ENCODE measurements at regions not wholly inside any gene's neighbourhood (a gene's known extent, or its start where the extent isn't known, plus 50 kb on each side); places are given as distances from the start of the nearest gene placed in this dataset.
"Not testable (repeated sequence)": the region's sequence is repeated elsewhere in the genome, so short reads cannot be mapped to it uniquely, and the experiment has no call there.

DNA sequence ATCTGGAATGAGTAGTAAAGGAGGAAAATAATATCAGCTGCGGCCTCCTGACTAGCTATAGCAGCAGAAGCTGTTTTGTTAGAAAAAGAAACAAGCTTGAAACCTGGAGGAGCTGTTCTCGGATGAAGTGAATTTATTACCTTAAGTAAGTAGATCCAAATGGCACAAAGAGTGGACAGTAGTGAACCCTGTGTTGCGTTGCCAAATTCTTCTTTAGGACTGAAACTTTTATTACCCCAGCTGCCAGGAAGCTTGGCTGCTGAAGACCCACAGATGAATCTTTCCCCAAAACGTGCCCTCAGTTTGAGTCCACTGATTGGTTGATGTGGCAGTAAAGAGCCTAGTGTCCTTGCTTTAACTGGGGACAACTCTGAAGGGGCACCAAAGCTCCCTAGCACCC, 366.8 kb upstream of the GBE1 start:
- no peaks in the 10 kb centered on the region for H3K4me1 Mint-ChIP-seq
- no peaks in the 10 kb centered on the region for H3K36me3 Mint-ChIP-seq
- H3K9me3 Mint-ChIP-seq: no peaks in the 10 kb centered on the region
- DNase-seq: no peak
- no peaks in the 10 kb centered on the region for H3K27me3 Mint-ChIP-seq
- H3K27ac Mint-ChIP-seq: no peak overlapping the region
- H3K4me3 Mint-ChIP-seq: no peak overlapping the region
- CTCF ChIA-PET: no interaction called here

DNA sequence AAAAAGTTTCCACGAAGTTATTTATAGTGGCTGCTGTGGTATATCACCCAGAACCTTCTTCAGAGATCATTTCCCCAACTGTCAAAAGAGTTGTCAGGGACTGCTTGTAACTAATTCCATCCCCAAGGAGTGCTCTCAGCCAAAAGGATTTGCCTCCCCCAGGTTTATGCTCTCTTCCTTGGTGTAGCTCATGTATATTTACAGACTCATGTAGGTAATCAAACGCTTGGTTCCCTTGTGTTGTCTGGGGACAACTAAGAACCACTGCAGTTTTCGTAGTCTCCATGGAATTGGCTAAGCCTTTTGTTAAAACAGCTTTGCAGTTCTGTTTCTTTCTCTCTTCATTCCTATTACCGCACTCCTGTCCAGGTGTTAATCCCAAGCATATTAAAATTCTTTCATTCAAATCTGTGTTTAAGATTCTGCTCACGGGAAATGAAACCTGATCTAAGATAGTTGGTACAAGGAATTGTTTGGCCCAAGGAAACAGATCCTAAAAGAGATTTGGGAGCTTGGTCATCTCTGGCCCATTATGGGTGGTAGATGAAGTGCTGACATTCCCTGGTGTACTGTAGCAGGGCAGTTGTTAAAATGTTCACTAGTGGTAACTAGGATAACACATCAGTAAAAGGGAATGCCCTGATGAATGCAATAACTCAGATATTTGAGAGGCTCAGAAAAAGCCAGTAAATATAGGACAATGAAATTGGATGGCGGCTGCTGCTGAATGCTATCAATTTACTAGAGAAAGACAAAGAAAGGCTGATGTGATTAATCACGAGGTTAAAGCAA, 361.3 kb upstream of the GBE1 start:
- no peak overlapping the region for H3K27ac Mint-ChIP-seq
- H3K4me3 Mint-ChIP-seq: no peak overlapping the region
- no peaks in the 10 kb centered on the region for H3K36me3 Mint-ChIP-seq
- DNase-seq: no peak
- CTCF ChIA-PET: no interaction called here
- H3K9me3 Mint-ChIP-seq: no peaks in the 10 kb centered on the region
- H3K4me1 Mint-ChIP-seq: no peaks in the 10 kb centered on the region
- no peaks in the 10 kb centered on the region for H3K27me3 Mint-ChIP-seq

DNA sequence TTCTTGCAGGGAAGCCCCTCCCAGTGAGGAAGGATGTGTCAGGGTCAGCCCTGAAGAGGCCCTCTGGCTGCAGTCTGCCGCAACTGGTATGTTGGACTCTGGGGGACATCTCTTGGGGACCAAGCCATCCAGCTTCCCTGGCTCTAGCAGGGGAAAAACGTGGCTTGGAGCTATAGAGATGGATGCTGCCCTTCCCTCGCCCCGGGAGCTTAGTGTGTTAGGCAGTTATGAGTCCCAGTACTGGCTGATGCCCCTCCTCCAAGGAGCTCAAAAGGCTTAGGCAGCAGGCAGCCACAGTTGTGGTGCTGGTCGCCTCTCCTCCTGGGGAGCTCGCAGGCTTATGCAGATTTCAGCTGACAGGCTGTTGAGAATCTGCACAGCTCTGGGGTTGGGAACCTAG, 353.1 kb upstream of the GBE1 start:
- no peaks in the 10 kb centered on the region for H3K4me1 Mint-ChIP-seq
- no peaks in the 10 kb centered on the region for H3K36me3 Mint-ChIP-seq
- CTCF ChIA-PET: no interaction called here
- H3K4me3 Mint-ChIP-seq: no peak overlapping the region
- peaks cover 4% of the 10 kb centered on the region for H3K9me3 Mint-ChIP-seq
- no peaks in the 10 kb centered on the region for H3K27me3 Mint-ChIP-seq
- DNase-seq: no peak
- H3K27ac Mint-ChIP-seq: no peak overlapping the region

DNA sequence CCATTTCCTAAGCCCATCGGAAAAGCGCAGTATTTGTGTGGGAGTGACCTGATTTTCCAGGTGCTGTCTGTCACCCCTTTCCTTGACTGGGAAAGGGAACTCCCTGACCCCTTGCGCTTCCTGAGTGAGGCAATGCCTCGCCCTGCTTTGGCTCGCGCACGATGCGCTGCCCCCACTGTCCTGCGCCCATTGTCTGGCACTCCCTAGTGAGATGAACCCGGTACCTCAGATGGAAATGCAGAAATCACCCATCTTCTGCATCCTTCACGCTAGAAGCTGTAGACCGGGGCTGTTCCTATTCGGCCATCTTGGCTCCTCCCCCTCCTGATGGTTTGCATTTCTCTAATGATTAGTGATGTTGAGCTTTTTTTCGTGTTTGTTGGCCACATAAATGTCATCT, 349.3 kb upstream of the GBE1 start:
- H3K4me1 Mint-ChIP-seq, H3K27me3 Mint-ChIP-seq, H3K4me3 Mint-ChIP-seq, CTCF ChIA-PET, DNase-seq, H3K27ac Mint-ChIP-seq, H3K36me3 Mint-ChIP-seq, H3K9me3 Mint-ChIP-seq: not testable (repeated sequence)

DNA sequence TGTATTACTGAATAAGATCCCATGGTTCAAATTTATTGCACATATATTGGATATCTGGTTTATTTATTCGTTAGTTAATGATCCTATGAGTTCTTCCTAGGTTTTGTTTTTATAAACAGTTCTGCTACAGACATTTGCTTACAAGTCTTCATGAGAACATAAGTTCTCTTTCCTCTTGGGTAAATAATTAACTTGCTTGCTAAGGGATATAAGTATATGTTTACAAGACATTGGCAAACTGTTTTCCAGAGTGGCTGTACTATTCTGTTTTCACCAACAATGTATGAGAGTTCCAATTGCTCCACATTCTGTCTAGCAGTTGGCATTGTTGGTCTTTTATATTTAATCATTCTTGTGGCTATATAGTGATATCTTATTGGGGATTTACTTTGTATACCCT, 341.8 kb upstream of the GBE1 start:
- Mint-ChIP-seq H3K27ac (no peak overlapping the region), H3K4me1 (no peaks in the 10 kb centered on the region), H3K27me3 (no peaks in the 10 kb centered on the region), H3K4me3 (no peak overlapping the region), H3K36me3 (no peaks in the 10 kb centered on the region), H3K9me3 (peaks cover 1% of the 10 kb centered on the region)
- DNase-seq: no peak
- CTCF ChIA-PET: no interaction called here

DNA sequence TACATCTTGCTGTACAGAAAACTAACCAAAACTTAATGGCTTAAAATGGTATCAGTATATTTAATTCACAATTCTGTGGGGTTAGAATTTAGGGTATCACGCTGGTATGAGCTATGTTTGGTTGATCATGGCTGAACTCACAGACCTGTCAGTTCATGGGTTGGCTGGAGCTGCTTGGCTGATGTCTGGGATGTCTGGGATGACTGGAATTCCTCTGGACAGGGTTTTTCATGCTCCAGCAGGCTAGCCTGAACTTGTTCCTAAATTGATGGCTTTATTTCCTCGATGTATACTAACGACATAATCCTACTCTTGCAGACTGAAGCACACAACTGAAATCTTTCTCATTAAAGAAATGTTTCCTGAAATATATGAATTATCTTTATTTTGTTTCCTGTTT, 338.9 kb upstream of the GBE1 start:
- no peak overlapping the region for H3K4me3 Mint-ChIP-seq
- H3K9me3 Mint-ChIP-seq: no peaks in the 10 kb centered on the region
- CTCF ChIA-PET: no interaction called here
- H3K4me1 Mint-ChIP-seq: no peaks in the 10 kb centered on the region
- H3K36me3 Mint-ChIP-seq: no peaks in the 10 kb centered on the region
- no peak overlapping the region for H3K27ac Mint-ChIP-seq
- no peaks in the 10 kb centered on the region for H3K27me3 Mint-ChIP-seq
- no peak for DNase-seq

DNA sequence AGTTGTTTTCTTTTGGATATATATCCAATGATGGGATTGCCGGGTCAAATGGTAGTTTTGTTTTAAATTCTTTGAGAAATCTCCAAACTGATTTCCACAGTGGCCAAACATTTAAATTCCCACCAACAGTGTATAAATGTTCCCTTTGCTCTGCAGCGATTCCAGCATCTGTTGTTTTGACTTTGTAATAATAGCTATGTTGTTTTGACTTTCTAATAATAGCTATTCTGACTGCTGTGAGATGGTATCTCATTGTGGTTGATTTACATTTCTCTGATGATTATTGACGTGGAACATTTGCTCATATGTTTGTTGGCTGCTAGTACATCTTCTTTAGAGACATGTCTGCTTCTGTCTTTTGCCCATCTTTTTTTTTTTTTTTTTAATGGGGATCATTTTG, 332.2 kb upstream of the GBE1 start:
- CTCF ChIA-PET: no interaction called here
- Mint-ChIP-seq H3K27me3 (no peaks in the 10 kb centered on the region), H3K36me3 (no peaks in the 10 kb centered on the region), H3K27ac (no peak overlapping the region), H3K4me3 (no peak overlapping the region), H3K9me3 (peaks cover 2% of the 10 kb centered on the region), H3K4me1 (no peaks in the 10 kb centered on the region)
- DNase-seq: no peak

DNA sequence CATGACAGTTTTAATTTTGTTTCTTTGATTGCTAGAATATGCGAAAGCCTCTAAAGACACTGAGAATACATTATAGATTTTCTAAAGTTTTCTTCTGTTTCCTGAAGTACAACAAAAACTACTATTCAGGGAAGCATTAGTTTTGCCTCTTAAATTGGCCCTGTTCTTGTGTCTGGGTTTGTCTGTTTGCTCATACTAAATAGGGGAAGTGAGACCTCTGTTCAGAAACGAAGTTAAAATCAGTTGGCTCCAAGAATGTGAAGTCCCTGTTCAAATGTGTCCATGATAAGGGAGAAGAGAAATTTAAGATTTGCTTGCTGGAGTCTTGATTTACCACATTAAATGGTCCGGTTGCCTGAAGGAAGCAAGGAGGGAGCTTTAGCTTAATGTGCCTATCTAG, 327.3 kb upstream of the GBE1 start:
- no peaks in the 10 kb centered on the region for H3K27me3 Mint-ChIP-seq
- no peak overlapping the region for H3K27ac Mint-ChIP-seq
- DNase-seq: no peak
- no peaks in the 10 kb centered on the region for H3K36me3 Mint-ChIP-seq
- no peak overlapping the region for H3K4me3 Mint-ChIP-seq
- no peaks in the 10 kb centered on the region for H3K4me1 Mint-ChIP-seq
- peaks cover 2% of the 10 kb centered on the region for H3K9me3 Mint-ChIP-seq
- CTCF ChIA-PET: no interaction called here

DNA sequence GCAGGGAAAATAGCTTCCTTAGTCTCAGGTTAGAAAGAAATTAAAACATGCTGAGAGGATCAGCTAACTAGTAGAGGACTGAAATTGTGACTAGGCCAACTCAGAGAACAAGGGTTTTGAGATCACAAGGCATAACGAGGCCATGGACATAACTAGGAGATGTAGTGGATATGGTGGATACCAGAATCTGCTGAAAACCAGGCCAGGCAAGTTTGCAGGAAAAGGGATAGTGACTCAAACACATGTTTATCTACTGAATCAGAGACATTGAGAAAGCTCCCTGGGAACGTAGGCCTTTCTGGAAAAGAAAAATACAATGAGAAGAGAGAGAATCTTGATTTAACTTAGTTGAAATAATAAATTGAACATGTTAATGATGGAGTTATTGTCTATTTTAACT, 326.5 kb upstream of the GBE1 start:
- Mint-ChIP-seq H3K4me1 (no peaks in the 10 kb centered on the region), H3K9me3 (no peaks in the 10 kb centered on the region), H3K27ac (no peak overlapping the region), H3K27me3 (no peaks in the 10 kb centered on the region), H3K36me3 (no peaks in the 10 kb centered on the region), H3K4me3 (no peak overlapping the region)
- DNase-seq: no peak
- CTCF ChIA-PET: no interaction called here

DNA sequence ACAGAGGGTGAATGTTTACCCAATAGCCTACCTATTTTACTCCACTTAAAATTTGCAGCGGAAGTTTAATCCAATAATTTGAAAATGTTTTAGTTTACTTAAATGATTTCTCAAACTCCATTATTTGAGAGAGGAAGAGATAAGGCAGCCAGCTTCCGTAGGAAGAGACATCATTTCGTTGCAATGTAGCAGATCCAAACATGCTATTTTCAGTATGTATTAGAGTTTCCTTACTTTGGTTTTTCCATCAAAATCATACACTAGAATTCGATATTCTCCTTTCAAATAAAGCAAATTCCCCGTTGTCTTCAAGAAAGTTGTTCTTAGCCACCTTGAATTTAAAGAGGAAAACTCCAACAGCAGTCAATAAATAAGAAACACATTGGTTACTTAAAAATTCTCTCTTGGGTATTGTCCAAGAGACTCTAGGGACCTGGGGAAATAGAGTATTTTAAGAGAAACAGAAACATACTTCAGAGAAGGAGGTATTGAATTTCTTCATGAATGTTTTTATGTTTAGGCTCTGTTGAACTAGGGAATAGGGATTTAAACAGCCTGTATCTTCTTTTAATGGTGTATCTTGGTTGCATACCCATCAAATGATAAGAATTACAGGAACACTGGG, 324.5 kb upstream of the GBE1 start:
- CTCF ChIA-PET: no interaction called here
- H3K4me1 Mint-ChIP-seq: no peaks in the 10 kb centered on the region
- H3K27me3 Mint-ChIP-seq: no peaks in the 10 kb centered on the region
- DNase-seq: no peak
- no peak overlapping the region for H3K27ac Mint-ChIP-seq
- H3K4me3 Mint-ChIP-seq: no peak overlapping the region
- no peaks in the 10 kb centered on the region for H3K36me3 Mint-ChIP-seq
- H3K9me3 Mint-ChIP-seq: no peaks in the 10 kb centered on the region

DNA sequence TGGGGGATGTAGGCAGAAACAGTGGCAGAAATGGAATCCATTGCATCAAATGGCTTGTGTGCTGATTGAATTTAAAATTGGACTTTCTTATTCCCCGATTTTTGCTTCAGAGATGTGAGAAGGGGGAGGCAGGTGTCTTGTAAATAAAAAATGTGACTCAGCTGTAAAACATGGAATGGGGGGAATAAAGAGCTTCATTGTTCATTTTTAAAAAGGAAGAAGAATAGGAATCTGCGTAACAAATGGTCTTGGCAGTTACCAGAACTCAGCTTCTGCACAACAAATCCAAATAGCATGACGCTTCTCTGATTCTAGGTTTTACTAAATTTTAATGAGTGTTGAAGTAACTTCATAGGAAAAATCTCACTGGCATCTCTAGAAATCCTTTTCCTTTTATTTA, 323.9 kb upstream of the GBE1 start:
- DNase-seq: no peak
- Mint-ChIP-seq H3K27me3 (no peaks in the 10 kb centered on the region), H3K36me3 (no peaks in the 10 kb centered on the region), H3K4me1 (no peaks in the 10 kb centered on the region), H3K27ac (no peak overlapping the region), H3K4me3 (no peak overlapping the region), H3K9me3 (no peaks in the 10 kb centered on the region)
- CTCF ChIA-PET: no interaction called here

DNA sequence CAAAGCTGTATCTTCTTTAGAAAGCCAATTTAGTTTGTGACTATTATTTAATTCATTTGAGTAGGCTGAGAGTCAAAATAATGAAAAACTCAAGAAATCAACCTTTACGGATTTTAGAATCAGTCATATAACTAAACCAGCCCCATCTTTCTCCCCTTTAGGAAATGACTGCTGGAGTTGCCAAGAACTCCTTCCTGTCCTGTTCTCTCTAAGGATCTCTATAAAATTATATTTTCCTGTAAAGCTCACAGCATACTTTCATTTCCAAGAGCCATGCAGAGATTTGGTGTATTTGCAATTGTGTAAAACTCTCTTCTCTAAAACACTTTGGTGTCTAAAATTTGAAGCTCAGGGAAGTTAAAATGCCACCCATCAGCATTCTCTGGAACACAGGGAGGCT, 323.4 kb upstream of the GBE1 start:
- Mint-ChIP-seq H3K9me3 (no peaks in the 10 kb centered on the region), H3K4me3 (no peak overlapping the region), H3K27ac (no peak overlapping the region), H3K36me3 (no peaks in the 10 kb centered on the region), H3K27me3 (no peaks in the 10 kb centered on the region), H3K4me1 (no peaks in the 10 kb centered on the region)
- no peak for DNase-seq
- CTCF ChIA-PET: no interaction called here

DNA sequence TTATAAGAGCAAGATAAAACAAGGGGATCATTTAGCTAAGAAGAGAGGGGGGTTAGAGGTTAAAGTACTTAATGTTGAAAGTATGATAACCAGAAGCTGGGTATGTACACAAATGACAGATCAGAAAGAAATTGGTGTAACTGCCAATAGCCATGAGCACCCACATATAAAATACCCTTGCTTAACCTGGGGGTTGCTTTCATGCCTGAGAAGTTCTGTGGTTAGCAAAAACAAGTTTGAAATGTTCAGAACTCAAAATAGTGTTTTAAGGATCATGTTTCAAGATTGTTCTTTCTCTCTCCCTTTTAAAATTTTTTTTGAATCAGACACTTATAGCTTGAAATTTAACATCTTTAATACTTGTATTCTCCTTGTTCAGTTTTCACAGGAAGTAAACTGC, 321.4 kb upstream of the GBE1 start:
- CTCF ChIA-PET: no interaction called here

DNA sequence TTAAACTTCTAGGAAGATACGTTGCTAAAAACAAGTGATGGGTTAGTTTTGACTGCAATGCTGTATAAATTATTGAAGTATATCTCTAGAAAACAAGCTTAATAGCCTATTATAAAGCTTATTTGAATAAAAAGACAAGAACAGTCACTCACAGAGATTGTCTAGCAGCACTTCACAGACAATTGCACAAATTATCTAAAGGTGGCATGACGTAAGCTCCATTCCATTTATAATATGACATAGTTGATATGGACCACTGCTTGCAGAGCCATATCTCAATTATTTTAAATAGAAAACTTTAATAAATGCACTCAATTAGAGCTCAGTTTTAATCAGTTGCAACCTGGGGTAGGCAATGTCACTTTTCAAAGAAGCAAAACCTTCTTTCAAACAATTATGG, 319.9 kb upstream of the GBE1 start:
- Mint-ChIP-seq H3K27ac (no peak overlapping the region), H3K4me3 (no peak overlapping the region), H3K4me1 (no peaks in the 10 kb centered on the region), H3K27me3 (no peaks in the 10 kb centered on the region), H3K36me3 (no peaks in the 10 kb centered on the region), H3K9me3 (no peaks in the 10 kb centered on the region)
- DNase-seq: no peak
- CTCF ChIA-PET: no interaction called here

More for the DNA sequence above, 321.4 kb upstream of the GBE1 start:
- Mint-ChIP-seq H3K36me3 (no peaks in the 10 kb centered on the region), H3K4me3 (no peak overlapping the region), H3K27ac (no peak overlapping the region), H3K9me3 (no peaks in the 10 kb centered on the region), H3K4me1 (no peaks in the 10 kb centered on the region), H3K27me3 (no peaks in the 10 kb centered on the region)
- no peak for DNase-seq

DNA sequence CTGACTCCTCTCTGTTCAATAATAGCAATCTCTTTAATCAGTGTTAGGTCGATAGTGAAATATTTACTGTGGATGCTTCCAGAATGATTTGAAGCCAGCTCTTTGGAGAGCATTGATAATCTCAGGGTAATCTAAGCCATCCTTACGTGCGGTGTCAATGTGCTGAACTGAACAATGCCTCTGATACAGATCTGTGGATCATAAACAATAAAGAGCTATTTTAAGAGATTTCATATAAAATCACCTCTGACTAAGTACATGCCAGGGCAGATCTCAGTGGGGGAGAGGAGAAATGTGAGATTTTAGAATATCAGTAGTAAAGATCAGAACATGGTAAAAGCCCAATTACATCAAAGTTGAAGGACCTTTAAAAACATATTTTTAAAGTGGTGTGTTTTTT, 319.3 kb upstream of the GBE1 start:
- CTCF ChIA-PET: no interaction called here
- no peaks in the 10 kb centered on the region for H3K36me3 Mint-ChIP-seq
- H3K27ac Mint-ChIP-seq: no peak overlapping the region
- no peak for DNase-seq
- no peaks in the 10 kb centered on the region for H3K4me1 Mint-ChIP-seq
- no peaks in the 10 kb centered on the region for H3K9me3 Mint-ChIP-seq
- H3K4me3 Mint-ChIP-seq: no peak overlapping the region
- H3K27me3 Mint-ChIP-seq: no peaks in the 10 kb centered on the region

DNA sequence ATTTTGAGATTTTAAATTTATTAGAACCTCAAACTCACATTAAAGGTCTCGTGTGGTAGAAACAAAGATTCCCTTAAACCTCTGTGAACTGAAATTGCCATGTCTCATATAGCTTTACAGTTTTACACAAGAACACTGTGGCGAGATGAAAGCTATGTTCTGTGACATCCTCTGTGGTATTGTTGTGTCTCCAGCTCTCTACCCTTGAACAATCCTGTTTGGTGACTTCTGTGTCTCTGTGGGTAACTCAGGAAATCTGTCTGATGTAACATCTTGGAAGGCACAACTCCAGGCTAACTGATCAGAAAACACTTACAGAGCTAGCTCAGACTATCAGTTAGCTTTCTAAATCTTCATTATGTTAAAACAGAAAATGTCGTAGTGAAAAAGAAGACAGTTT, 318.8 kb upstream of the GBE1 start:
- no peak for DNase-seq
- Mint-ChIP-seq H3K4me3 (no peak overlapping the region), H3K27ac (no peak overlapping the region), H3K36me3 (no peaks in the 10 kb centered on the region), H3K9me3 (no peaks in the 10 kb centered on the region), H3K27me3 (no peaks in the 10 kb centered on the region), H3K4me1 (no peaks in the 10 kb centered on the region)
- CTCF ChIA-PET: no interaction called here

Measured in activated naive CD4-positive, alpha-beta T cell treated with anti-CD3 and anti-CD28 coated beads, Interleukin-2, amount 10 ng/mL, durations not matched to agents 7 days and 5 days (primary cell).